Activated CD4-positive, CD25-positive, alpha-beta regulatory T cell treated with anti-CD3 and anti-CD28 coated beads, Interleukin-2, amount 50 U/mL, for 24 hours (primary cell): ENCODE measurements at regions not wholly inside any gene's neighbourhood (a gene's known extent, or its start where the extent isn't known, plus 50 kb on each side); places are given as distances from the start of the nearest gene placed in this dataset.

ENCODE experiments used
- ATAC-seq, 2 donors: fragments of 150-1000 bp; cut with Tn5 transposase; one replicate each; pipeline ENCODE4 v1.10.0; 2021; ENCODE audit warnings: mild to moderate bottlenecking in 1 of 2, moderate library complexity in 1 of 2

DNA sequence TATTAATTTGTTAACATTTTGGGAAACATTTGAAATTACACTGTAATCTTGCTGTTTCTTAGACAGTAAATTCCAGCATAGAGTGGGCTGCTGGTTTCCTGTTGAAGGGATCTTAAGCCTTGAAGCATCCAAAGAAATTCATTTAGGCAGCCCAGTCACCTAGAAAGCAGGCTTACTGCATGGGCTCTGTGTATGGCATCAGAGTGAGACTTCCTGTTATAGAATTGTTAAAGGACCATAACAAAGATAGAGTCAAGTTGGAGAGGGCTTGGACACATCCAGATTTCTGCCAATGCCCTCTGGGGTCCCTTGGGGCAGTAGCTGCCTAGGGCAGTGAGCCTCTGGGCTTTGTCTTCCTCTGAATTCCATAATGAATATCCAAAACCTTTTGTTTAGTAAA, 149.2 kb downstream of the DYRK2 start:
- ATAC-seq, result no peak

DNA sequence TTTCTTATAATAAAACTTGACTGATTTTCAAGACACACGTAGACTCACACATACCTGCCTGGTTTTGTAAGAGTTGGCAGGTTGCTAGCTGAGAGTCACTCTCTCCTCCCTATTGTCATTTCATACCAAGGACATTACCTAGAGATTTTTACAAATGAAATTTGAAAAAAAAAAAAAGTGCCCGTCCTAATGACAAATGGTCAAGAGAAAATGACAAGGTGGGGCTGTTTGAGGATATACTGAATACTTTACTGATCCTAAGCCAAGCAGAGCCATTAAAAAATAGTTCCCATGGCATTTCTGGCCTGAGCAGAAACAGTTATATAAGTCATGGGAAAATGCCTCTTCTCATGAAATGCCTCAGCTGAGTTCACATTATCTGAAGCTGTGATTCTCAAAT, 150.2 kb downstream of the DYRK2 start:
- ATAC-seq, result no peak

DNA sequence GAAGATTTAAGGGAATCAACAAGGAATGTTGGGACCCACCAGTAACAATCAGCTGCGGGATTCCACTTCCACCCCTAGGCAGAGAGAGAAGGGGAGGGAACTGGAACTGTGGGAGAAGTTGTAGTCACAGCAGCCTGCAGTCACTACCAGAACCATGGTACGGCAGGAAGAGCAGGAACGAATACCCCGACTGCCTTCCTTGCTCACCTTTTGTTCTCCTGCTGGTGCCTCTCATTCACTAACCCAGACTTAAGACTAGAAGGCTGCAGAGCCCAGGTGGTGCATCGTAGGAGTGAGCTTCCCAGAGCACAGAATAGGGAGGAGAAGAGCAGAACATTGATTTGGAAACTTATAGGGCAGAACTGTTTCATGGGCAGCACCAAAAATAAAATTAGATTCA, 154.2 kb downstream of the DYRK2 start:
- ATAC-seq, result no peak

DNA sequence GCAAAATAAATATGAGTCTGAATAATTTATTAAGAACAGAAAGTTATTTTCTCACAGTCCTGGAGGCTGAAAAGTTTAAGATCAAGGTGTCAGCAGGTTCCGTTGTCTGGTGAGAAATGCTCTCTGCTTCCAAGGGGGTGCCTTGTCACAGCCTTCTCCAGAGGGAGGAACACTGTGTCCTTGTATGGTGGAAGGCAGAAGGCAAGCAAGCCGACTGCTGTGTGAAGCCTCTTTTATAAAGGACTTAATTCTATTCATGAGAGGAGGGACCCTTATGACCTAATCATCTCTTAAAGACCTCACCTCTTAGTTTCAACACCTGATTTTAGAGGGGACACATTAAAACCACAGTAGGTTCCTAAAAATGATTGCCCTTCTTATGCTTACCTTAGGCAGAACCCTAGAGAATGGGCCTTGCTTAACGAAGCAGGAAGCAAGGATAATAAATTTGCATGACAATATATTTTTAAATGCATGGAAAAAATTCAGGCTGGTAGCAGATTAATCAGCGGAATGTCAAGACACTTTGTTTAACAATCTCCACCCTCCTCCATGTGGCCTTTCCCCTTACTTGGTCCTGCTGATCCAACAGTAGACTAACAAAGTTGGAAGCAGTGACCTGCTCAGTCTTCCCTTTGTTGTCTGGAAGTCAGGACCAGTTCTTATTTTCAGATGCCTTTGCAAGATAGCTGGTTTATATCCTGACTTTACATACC, 154.9 kb downstream of the DYRK2 start:
- no peak for ATAC-seq

DNA sequence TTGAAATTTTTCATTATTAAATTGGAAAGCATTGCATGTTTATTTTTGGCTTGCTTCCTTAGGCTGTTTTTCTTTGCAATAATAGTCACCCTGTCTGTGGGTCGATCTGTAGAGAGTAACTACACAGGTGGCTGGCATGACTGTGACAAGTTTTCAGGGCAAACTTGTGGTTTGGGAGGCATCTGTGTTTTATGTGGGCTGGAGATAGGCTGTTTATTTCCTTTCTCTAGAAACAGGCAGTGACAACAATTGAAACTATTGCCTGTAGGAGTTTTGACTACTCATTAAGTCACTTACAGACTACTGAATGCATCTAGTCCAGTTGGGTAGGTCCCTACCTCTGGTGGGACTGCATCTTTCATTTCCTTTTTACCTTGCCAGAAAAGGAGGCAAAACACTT, 155.6 kb downstream of the DYRK2 start:
- peak; percentile 90 to 93 for ATAC-seq

DNA sequence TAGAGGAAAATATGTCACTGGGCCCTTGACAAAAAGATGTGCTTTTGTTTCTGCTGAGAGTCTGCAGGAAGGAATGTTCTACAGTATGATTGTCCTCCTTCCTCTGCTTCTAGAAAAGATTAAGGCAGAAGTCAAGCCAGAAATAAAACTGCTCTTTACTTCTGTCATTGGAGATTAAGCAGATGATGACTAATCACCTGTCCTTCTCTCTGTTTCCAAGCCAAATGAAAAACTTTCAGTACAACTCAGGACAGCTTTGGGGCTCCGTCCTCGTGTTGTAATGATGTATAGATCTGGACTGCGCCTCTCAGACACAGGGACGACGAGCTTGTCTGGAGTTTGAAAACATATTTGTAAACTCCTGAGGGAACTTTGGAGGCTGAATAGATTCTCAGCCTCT, 159.3 kb downstream of the DYRK2 start:
- ATAC-seq, result no peak

DNA sequence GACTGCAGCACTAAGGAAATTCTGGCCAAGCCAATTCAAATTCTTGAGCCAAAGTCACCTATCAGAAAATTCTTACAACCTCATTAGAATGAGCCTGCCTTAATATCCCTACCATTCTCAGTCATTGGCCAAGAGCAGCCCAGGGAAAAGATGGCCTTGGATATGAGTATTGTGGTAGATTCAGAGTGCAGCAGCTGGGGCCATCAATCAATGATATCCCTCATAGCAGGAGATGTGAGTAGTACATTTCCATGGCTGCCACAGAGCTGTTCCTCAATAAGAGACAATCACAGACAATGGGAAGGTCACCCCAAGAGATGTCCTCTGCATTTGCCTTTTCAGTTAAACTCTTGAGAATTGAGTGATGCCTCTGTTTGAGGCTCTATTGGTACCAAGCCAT, 161.6 kb downstream of the DYRK2 start:
- ATAC-seq, result no peak

DNA sequence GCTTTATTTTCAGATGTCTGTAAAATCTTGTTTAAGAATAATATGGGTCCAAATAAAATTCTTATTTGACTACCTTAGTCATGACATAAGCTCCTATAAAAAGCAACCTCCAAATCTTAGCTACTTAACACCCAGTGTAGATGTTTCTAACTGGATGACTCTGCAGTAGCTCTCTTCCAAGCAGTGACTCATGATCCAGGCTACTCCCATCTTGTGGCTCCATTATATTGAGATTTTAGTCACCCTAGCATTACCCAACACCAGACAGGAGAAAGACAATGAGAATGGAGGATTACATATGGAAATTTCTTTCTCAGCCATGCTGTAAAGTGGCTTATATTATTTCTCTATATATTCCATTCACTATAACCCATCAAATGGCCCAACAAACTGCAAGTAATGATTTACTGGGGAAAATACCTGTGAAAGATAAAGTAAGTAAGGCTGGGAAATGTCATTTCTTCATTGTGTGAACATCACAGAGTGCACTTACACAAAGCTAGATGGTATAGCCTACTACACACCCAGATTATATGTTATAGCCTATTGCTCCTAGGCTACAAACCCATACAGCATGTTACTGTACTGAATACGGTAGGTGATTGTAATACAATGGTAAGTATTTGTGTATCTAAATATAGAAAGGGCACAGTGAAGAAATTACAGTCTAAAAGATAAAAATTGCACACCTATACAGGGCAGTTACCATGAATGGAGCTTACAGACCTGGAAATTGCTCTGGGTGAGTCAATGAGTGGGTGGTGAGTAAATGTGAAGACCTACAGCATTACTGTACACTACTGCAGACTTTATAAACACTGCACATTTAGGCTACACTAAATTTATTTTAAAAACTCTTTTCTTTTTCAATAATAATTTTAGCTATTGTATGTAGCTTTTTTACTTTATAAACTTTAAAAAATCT, 163.2 kb downstream of the DYRK2 start:
- ATAC-seq, result peak in 1 of 2 donors; percentile 44

DNA sequence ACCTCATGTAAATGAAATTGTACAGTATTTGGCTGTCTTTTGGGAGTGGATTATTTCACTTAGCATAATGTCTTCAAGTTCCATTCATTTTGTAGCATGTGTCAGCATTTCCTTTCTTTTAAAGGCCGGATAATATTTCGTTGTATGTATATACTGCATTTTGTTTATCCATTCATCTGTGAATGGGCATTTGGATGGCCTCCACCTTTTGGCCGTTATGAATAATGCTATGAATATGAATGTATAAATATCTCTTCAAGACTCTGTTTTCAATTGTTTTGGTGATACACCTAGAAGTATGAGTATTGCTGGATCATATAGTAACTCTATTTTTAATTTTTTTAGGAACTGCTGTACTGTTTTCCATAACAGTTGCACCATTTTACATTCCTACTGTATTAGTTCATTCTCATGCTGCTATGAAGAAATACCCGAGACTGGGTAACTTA, 164.9 kb downstream of the DYRK2 start:
- ATAC-seq, result no peak

DNA sequence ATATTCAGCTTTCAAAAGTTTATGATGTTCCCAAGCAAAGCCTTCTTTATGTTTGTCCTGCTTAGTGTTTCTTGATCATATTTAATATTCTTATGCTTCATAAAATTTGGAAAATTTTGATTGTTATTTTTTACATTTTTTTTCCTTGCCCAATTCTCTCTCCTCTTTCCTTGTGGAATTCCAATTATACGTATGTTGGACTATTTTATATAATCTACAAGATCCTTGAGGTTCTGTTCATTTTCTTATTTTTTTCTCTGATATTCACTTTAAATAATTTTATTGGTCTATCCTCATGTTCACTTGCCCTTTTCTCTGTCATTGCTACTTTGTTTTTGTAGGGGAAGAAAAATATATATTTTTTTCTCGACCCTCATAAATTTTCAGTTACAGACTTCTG, 167.7 kb downstream of the DYRK2 start:
- ATAC-seq, result no peak

DNA sequence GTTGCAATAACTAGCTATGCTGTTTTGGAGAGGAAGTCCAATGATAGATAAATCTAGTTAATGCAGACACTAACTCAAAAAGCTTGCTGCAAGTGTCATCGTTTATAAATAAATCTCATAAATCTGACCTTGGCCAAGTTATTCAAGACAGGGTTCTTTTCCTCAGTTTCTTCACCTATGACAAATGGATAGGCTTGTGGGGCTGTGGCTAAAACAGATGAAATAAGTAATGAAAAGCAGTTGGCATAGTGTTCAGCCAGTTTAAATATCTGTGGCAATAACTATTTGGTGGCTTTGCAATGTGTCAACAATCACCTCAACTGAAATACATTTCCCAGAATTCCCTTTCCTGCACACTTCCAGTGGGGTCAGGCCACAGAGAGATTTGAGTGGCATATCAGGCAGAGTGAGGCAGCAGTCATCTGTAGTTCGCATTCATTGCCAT, 169.9 kb downstream of the DYRK2 start:
- ATAC-seq, result no peak

DNA sequence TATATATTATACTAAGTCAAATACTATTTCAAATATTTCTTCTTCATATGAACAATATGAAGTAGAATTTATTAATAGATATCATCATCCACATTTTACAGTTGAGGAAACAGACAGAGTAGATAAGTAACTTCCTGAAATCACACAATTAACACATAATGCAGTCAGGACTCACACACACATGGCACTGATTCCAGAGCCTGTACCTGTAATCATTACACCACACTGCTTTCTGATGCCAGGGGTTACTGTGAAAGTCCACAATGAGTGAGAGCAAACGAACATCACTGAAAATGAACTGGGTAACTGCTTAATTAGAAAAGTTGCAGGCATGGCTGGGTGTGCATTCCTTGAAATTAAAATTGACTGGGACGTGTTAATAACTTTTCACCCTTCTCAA, 169.3 kb upstream of the IFNG-AS1 start:
- no peak for ATAC-seq

DNA sequence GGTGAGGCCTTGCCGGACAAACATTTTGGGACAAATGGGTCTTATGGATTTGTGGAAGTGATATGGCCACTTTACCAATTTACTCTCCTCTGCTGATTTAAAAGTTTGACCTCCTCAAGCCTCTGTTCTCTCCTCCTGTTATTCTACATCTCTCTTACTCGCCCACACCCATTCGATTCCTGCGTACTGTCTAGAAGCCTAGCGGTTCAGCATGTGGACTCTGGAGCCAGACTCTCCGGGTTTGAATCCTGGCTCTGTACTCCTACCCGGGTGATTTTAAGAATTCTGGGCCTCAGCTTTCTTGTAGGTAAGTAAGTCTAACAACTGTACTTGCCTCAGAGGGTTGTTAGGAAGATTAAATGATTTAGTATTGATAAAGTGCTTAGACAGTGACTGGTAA, 168.6 kb upstream of the IFNG-AS1 start:
- no peak for ATAC-seq

DNA sequence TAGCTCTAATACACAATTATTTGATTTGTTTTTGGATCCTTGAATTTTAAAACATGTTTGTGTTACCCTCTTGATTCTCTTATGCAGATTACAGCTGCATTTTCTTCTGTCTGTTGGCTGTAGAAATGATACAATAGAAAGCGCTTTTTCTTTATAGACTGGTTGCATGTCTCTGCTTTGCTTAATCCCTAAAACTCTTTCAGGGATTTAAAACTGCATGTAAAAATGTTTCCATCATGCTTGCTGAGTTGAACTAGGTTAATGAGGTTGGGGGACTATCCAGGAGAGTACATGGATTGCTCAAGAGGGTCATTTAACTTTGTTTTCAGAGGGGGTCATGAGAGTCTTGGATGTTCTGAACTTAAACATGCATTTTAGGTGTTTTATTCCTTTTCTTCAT, 166.4 kb upstream of the IFNG-AS1 start:
- ATAC-seq, result no peak

DNA sequence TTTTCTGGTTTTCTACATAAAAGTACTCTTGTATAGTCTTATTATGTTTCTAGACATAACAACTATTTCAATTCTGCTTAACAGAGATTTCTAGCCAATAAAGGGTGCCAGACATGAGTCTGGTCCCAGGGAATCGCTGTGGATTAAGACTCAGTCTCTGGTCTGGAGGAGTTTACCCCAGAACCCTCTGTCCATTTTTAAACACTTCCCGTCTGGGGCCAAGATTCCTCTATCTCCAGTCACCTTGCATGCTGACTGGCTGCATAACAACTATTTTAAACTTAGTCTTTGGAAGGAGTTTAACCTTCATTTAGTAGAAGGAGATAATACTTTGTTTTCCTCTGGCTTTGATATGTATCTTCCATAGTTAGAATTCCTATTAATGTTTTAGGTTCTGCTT, 163.1 kb upstream of the IFNG-AS1 start:
- ATAC-seq, result no peak

DNA sequence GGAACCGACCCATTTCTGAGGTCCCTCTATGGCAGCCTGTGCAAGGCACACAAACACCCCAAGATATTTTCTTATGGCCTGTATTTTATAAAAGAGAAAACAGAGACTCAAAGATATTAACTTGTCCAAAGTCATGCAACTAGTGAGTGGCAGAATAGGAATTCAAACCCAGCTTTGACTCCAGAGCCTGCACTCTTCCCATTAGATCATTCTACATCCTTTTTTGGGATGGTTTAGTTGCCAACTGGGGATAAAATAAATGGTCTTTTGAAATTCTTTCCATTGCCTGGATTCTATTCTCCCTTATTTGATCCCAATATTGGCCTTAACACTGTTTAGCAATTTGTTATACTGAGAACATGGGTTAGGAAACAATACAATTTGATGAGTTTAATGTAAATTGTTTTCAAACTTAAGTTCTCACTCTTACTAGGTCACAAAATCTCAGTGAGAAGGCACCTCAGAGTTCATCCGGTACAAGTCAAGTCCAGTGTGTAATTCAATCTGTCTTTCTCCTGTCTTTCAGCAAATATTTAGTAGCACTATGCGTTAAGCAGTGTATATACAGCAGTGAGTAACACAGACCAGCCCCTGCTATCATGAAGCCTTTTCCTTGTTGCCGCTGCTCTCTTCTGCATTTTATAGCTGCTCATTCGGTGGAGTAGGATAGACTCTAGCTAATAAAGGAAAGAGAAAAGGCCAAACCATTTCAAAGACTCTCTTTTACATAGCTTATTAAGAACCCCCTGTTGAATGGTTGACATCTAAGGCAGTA, 162.1 kb upstream of the IFNG-AS1 start:
- peak in 1 of 2 donors; percentile 1 for ATAC-seq

DNA sequence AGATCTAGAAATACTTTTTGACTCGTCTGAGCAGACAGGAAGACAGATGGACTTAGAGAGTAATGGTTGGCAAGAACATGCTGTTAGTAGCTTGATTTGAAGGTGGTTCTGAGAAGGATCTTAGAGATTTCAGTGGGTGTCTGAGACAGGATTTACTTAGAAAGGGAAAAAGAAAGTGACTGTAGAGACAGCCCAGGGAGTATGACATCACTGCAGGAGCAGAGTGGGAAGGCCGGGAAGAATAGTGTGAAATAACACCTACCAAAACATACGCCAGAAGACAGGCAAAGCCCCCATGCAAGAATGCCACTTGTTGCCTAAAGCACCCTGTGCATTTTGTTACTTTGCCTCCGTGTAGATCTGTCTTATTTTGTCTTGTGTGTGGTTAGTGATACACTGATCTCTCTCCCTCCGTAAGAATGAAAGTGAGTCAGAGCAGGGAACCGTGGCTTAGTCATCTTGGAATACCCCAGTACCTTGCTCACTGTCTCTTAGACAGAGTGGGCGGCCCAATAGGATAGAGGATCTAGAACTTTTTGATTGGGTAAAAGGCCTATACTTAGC, 161.3 kb upstream of the IFNG-AS1 start:
- peak; percentile 95 to 98 for ATAC-seq

DNA sequence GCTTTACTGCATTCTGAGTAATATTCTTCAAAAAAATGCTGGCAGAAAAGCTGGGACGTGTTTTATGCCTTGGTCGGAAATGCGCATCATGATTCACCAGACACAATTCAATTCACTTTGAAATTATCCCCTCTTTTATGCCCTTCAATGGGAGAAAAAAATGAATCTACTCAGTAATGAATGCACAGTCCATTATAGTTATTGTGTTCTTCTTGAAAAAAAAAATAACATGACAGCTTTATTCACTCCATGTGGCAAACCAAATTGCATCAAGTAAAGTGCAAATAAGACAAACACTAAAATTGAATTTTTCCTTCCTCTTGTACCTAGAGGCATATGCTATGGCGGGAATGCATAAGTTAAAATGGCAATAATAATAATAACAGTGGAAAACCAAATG, 159.4 kb upstream of the IFNG-AS1 start:
- no peak for ATAC-seq

DNA sequence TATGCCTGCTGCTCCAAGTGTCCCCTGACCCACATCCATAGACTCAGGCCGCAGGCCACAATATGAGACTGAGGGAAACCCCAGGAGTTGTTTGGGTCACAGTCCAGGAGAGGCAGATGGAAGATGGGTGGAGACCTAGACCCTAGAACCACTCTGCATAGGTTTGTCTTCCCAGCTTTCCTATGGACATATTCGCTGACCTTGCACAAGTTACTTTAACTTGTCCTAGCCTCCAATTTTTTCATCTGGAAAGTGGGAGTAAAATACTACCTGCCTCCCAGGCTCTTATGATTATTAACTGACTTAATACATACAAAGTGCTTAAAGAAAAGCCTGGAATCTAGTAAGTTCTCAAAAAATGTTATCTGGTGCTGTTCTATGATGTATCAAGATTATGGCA, 157.1 kb upstream of the IFNG-AS1 start:
- no peak for ATAC-seq

DNA sequence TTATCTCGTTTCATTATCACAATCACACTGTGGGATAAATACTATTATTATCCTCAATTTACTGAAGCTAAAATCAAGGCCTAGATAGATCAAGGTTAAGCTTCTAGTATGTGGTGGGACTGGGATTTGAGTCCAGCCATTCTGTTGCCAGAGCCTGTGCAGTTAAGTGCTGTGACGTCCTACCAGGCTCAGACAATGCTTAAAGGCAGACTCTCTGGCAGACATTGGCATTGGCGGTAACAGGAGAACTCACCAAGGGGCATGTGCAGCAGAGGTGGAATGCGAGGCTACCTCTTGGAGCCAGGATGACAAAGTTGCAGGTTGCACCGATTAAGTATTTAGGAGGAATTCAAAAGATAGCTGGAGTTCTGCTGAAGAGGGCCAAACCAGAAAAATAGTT, 155.6 kb upstream of the IFNG-AS1 start:
- no peak for ATAC-seq

DNA sequence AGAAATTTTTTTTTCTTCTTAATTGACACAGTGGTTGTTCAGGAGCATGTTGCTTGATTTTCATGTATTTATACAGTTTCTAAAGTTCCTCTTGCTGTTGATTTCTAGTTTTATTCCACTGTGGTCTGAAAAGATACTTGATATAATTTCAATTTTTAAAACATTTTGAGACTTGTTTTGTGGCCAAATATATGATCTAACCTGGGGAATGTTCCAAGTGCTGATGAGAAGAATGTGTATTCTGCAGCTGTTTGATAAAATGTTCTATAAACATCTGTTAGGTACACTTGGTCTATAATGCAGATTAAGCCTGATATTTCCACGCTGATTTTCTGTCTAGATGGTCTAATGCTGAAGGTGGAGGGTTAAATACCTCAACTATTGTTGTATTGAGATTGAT, 151.4 kb upstream of the IFNG-AS1 start:
- ATAC-seq, result no peak

DNA sequence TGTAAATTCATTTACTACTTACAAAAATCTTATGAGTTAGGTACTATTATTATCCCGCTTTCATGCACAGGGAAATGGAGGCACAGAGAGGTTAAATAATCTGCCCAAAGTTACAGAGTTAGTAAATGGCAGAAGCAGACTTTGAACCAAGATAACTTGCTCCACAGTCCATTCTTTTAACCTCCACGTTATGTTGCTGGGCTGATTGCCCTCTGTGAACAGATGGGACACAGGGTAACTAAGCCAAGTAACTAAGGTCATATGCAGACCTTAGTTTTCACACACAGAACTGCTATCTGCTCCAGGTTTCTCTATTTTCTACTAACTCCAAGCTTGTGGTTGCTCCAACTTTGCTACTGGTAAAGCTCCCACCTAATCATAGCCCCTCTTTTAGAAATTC, 147.1 kb upstream of the IFNG-AS1 start:
- ATAC-seq, result no peak

DNA sequence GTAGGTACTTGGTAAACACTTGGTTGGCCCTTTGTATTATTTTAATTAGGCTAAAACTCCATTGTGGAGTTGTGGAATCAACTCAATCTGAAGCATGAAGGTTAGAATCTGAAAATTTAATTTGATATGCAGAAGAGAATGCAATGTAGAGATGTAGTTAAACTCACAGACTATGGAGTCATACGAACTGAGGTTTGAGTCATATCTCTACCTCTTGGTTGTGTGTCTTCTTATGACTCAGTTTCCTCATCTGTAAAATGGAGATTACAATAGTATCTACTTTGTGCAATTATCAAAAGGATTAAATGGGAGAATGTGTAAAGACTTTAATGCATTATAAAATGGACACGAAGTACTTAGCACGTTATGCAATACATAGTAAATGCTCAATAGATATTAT, 146.0 kb upstream of the IFNG-AS1 start:
- no peak for ATAC-seq
